ENCODE measurements at regions not wholly inside any gene's neighbourhood (a gene's known extent, or its start where the extent isn't known, plus 50 kb on each side); places are given as distances from the start of the nearest gene placed in this dataset.

GRCh38 chr2:160921386-160921964, 238.8 kb upstream of the TANK start:
- no peak for DNase-seq

GRCh38 chr2:160924936-160925353, 235.3 kb upstream of the TANK start:
- DNase-seq: no peak

- no peak for DNase-seq
These were observed 234.3 kb upstream of the TANK start for GRCh38 chr2:160925956-160926355.

- no peak for DNase-seq
These were observed 232.9 kb upstream of the TANK start for GRCh38 chr2:160927324-160927723.

GRCh38 chr2:160928854-160929301, 231.3 kb upstream of the TANK start:
- DNase-seq: no peak

- no peak for DNase-seq
These were observed 228.7 kb upstream of the TANK start for GRCh38 chr2:160931531-160931930.

- DNase-seq: no peak
These were observed 227.3 kb upstream of the TANK start for GRCh38 chr2:160932960-160933359.

- DNase-seq: no peak
These were observed 226.0 kb upstream of the TANK start for GRCh38 chr2:160934263-160934662.

- DNase-seq: no peak
These were observed 225.2 kb upstream of the TANK start for GRCh38 chr2:160934991-160935390.

- DNase-seq: no peak
These were observed 224.0 kb upstream of the TANK start for GRCh38 chr2:160936044-160936806.

- no peak for DNase-seq
These were observed 220.0 kb upstream of the TANK start for GRCh38 chr2:160940271-160940670.

GRCh38 chr2:160940699-160941098, 219.5 kb upstream of the TANK start:
- peak; percentile 46 for DNase-seq

- DNase-seq: no peak
These were observed 218.9 kb upstream of the TANK start for GRCh38 chr2:160941290-160941846.

GRCh38 chr2:160942476-160943142, 217.6 kb upstream of the TANK start:
- no peak for DNase-seq

GRCh38 chr2:160943414-160943813, 216.8 kb upstream of the TANK start:
- no peak for DNase-seq

GRCh38 chr2:160952464-160953254, 207.6 kb upstream of the TANK start:
- no peak for DNase-seq

- no peak for DNase-seq
These were observed 204.7 kb upstream of the TANK start for GRCh38 chr2:160955578-160955977.

- DNase-seq: no peak
These were observed 203.9 kb upstream of the TANK start for GRCh38 chr2:160956243-160956802.

- DNase-seq: no peak
These were observed 196.3 kb upstream of the TANK start for GRCh38 chr2:160963957-160964356.

- no peak for DNase-seq
These were observed 192.7 kb upstream of the TANK start for GRCh38 chr2:160967523-160967922.

GRCh38 chr2:160968183-160968582, 192.0 kb upstream of the TANK start:
- DNase-seq: no peak
